SK-N-MC (cell line): ENCODE measurements at regions not wholly inside any gene's neighbourhood (a gene's known extent, or its start where the extent isn't known, plus 50 kb on each side); places are given as distances from the start of the nearest gene placed in this dataset.

ENCODE experiments used
- EZH2 ChIP-seq: fragments of 200-600 bp; sonication (generic); IDR thresholded peaks from one replicate; pipeline ENCODE4 v1.6.1; 2017; ENCODE audit warnings: antibody characterized with exemption
- POLR2AphosphoS5 ChIP-seq: IDR thresholded peaks from 2 replicates; pipeline ENCODE4 v1.6.1; 2012; ENCODE audit warnings: mild to moderate bottlenecking, low read depth, low read length, borderline replicate concordance

DNA sequence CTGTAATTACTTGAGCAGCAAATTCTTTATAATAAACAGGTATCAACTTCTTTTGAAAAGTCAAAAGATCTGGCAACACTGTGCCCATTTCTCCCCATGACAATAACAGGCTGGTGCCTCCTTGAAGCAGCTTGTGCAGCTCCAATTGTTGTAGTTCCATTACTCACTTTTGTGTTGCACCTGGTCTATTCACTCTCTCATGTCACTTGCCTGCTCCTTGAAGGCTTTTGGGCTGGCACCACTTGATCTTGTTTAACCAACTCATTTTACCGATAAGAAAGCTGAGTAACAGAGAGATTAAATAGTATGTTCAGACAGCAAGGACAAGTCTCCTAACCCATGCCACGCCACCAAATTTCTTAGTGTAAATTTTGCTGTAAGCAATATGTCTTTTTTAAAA, 314.5 kb downstream of the OSR1 start:
- TF ChIP-seq POLR2AphosphoS5: no peak
- no peak for TF ChIP-seq EZH2
